ENCODE measurements at regions not wholly inside any gene's neighbourhood (a gene's known extent, or its start where the extent isn't known, plus 50 kb on each side); places are given as distances from the start of the nearest gene placed in this dataset.

DNA sequence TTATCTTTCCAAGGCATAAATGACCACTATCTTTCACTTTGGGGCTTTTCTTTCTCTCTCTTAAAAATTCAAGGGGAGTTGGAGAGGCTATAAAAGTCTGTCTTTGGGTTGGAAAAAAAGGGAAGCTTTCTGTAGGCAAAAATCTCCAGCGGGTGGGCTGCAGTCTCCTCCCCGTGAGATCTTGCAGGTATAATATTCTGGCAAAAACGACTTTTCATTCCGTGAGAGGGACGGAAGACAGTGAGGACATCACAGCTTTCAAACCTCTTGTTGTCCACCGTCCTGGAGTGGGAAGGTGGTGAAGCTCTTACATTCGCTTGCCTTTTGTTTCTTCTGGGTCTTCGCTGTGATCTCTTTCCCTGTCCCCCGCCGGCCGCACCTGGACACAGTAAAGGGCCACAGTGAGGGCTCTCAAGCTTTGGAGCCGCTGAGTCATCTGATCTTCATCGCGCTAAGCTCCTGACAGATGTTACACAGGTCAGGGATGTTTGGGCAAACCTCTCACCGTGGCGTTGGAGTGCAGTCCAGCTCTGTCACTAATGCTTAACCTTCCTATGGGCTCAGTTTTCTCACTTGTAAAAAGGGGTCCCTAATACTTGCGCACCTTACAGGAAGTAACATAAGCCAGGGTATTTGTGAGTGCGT, 61.9 kb upstream of the MEGF10 start (continued):
- TF ChIP-seq, protein P1, sequence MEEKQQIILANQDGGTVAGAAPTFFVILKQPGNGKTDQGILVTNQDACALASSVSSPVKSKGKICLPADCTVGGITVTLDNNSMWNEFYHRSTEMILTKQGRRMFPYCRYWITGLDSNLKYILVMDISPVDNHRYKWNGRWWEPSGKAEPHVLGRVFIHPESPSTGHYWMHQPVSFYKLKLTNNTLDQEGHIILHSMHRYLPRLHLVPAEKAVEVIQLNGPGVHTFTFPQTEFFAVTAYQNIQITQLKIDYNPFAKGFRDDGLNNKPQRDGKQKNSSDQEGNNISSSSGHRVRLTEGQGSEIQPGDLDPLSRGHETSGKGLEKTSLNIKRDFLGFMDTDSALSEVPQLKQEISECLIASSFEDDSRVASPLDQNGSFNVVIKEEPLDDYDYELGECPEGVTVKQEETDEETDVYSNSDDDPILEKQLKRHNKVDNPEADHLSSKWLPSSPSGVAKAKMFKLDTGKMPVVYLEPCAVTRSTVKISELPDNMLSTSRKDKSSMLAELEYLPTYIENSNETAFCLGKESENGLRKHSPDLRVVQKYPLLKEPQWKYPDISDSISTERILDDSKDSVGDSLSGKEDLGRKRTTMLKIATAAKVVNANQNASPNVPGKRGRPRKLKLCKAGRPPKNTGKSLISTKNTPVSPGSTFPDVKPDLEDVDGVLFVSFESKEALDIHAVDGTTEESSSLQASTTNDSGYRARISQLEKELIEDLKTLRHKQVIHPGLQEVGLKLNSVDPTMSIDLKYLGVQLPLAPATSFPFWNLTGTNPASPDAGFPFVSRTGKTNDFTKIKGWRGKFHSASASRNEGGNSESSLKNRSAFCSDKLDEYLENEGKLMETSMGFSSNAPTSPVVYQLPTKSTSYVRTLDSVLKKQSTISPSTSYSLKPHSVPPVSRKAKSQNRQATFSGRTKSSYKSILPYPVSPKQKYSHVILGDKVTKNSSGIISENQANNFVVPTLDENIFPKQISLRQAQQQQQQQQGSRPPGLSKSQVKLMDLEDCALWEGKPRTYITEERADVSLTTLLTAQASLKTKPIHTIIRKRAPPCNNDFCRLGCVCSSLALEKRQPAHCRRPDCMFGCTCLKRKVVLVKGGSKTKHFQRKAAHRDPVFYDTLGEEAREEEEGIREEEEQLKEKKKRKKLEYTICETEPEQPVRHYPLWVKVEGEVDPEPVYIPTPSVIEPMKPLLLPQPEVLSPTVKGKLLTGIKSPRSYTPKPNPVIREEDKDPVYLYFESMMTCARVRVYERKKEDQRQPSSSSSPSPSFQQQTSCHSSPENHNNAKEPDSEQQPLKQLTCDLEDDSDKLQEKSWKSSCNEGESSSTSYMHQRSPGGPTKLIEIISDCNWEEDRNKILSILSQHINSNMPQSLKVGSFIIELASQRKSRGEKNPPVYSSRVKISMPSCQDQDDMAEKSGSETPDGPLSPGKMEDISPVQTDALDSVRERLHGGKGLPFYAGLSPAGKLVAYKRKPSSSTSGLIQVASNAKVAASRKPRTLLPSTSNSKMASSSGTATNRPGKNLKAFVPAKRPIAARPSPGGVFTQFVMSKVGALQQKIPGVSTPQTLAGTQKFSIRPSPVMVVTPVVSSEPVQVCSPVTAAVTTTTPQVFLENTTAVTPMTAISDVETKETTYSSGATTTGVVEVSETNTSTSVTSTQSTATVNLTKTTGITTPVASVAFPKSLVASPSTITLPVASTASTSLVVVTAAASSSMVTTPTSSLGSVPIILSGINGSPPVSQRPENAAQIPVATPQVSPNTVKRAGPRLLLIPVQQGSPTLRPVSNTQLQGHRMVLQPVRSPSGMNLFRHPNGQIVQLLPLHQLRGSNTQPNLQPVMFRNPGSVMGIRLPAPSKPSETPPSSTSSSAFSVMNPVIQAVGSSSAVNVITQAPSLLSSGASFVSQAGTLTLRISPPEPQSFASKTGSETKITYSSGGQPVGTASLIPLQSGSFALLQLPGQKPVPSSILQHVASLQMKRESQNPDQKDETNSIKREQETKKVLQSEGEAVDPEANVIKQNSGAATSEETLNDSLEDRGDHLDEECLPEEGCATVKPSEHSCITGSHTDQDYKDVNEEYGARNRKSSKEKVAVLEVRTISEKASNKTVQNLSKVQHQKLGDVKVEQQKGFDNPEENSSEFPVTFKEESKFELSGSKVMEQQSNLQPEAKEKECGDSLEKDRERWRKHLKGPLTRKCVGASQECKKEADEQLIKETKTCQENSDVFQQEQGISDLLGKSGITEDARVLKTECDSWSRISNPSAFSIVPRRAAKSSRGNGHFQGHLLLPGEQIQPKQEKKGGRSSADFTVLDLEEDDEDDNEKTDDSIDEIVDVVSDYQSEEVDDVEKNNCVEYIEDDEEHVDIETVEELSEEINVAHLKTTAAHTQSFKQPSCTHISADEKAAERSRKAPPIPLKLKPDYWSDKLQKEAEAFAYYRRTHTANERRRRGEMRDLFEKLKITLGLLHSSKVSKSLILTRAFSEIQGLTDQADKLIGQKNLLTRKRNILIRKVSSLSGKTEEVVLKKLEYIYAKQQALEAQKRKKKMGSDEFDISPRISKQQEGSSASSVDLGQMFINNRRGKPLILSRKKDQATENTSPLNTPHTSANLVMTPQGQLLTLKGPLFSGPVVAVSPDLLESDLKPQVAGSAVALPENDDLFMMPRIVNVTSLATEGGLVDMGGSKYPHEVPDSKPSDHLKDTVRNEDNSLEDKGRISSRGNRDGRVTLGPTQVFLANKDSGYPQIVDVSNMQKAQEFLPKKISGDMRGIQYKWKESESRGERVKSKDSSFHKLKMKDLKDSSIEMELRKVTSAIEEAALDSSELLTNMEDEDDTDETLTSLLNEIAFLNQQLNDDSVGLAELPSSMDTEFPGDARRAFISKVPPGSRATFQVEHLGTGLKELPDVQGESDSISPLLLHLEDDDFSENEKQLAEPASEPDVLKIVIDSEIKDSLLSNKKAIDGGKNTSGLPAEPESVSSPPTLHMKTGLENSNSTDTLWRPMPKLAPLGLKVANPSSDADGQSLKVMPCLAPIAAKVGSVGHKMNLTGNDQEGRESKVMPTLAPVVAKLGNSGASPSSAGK (IDR thresholded peaks at IDR 0.05): no peak
- TF ChIP-seq CBFA2T3 (IDR thresholded peaks at IDR 0.05) (0 out of 2 replicates have a peak, but pooled peaks have one; percentile 21), RNF2 (IDR thresholded peaks at IDR 0.05) (no peak; the same call in 1 of the 2 replicates), POLR3G (IDR thresholded peaks at IDR 0.05; ENCODE audit: extremely low read depth, insufficient read length, insufficient replicate concordance) (no peak), CCAR2 (IDR thresholded peaks at IDR 0.05; ENCODE audit: low read depth, low read length) (no peak), CBX8 (IDR thresholded peaks at IDR 0.05; ENCODE audit: borderline replicate concordance, extremely low read depth, low read depth, low read length, poor library complexity, severe bottlenecking) (peak; percentile 87), MBD2 (IDR thresholded peaks at IDR 0.05; ENCODE audit: borderline replicate concordance, low read depth) (no peak), DNMT1 (IDR thresholded peaks at IDR 0.05) (no peak), ZNF146 (CRISPR knock-in tag; IDR thresholded peaks at IDR 0.05; ENCODE audit: unreplicated experiment) (no peak), ZNF586 (CRISPR knock-in tag; conservative IDR thresholded peaks at IDR 0.05) (no peak), NR4A1 (CRISPR knock-in tag; IDR thresholded peaks at IDR 0.05) (no peak), NR4A1 (tag; IDR thresholded peaks at IDR 0.05) (no peak), CREB1 (IDR thresholded peaks at IDR 0.05) (no peak), CREB1 (CRISPR knock-in tag; IDR thresholded peaks at IDR 0.05) (no peak), SUPT5H (IDR thresholded peaks at IDR 0.05) (no peak), MCM2 (IDR thresholded peaks at IDR 0.05; ENCODE audit: low read depth) (no peak)
- TF ChIP-seq, protein P2, sequence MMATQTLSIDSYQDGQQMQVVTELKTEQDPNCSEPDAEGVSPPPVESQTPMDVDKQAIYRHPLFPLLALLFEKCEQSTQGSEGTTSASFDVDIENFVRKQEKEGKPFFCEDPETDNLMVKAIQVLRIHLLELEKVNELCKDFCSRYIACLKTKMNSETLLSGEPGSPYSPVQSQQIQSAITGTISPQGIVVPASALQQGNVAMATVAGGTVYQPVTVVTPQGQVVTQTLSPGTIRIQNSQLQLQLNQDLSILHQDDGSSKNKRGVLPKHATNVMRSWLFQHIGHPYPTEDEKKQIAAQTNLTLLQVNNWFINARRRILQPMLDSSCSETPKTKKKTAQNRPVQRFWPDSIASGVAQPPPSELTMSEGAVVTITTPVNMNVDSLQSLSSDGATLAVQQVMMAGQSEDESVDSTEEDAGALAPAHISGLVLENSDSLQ (IDR thresholded peaks at IDR 0.05): no peak
- TF ChIP-seq, protein P3, sequence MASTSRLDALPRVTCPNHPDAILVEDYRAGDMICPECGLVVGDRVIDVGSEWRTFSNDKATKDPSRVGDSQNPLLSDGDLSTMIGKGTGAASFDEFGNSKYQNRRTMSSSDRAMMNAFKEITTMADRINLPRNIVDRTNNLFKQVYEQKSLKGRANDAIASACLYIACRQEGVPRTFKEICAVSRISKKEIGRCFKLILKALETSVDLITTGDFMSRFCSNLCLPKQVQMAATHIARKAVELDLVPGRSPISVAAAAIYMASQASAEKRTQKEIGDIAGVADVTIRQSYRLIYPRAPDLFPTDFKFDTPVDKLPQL (IDR thresholded peaks at IDR 0.05; ENCODE audit: extremely low read depth, insufficient read length): no peak
